ENCODE measurements at regions not wholly inside any gene's neighbourhood (a gene's known extent, or its start where the extent isn't known, plus 50 kb on each side); places are given as distances from the start of the nearest gene placed in this dataset.

DNA sequence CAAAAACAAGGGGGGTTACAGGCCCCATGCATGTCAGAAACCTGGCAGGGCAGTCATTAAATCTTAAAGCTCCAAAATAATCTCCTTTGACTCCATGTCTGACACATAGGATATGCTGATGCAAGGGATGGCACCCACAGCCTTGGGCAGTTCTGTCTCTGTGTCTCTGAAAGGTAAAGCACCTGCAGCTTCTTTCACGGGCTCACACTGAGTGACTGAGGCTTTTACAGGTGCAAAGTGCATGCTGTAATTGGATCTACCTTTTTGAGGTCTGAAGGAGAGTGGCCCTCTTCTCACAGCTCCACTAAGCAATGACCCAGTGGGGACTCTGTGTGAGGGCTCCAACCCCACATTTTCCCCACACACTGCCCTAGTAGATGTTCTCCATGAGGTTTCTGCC lies 1309.0 kb upstream of the B3GALT2 start:
- no peak for TF ChIP-seq POLR2A (IDR thresholded peaks at IDR 0.05)
- TF ChIP-seq, protein P1, sequence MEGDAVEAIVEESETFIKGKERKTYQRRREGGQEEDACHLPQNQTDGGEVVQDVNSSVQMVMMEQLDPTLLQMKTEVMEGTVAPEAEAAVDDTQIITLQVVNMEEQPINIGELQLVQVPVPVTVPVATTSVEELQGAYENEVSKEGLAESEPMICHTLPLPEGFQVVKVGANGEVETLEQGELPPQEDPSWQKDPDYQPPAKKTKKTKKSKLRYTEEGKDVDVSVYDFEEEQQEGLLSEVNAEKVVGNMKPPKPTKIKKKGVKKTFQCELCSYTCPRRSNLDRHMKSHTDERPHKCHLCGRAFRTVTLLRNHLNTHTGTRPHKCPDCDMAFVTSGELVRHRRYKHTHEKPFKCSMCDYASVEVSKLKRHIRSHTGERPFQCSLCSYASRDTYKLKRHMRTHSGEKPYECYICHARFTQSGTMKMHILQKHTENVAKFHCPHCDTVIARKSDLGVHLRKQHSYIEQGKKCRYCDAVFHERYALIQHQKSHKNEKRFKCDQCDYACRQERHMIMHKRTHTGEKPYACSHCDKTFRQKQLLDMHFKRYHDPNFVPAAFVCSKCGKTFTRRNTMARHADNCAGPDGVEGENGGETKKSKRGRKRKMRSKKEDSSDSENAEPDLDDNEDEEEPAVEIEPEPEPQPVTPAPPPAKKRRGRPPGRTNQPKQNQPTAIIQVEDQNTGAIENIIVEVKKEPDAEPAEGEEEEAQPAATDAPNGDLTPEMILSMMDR (IDR thresholded peaks at IDR 0.05): no peak
